Activated CD4-positive, alpha-beta T cell treated with anti-CD3 and anti-CD28 coated beads, Interleukin-2, amount 50 U/mL, for 4 hours (primary cell): ENCODE measurements at regions not wholly inside any gene's neighbourhood (a gene's known extent, or its start where the extent isn't known, plus 50 kb on each side); places are given as distances from the start of the nearest gene placed in this dataset.
"Not testable (repeated sequence)": the region's sequence is repeated elsewhere in the genome, so short reads cannot be mapped to it uniquely, and the experiment has no call there.

Experiments
- DNase-seq, 2 experiments: peaks; one replicate each; pipeline ENCODE4 v3.0.0-alpha.2; 2020

GRCh38 chr6:26799903-26800633 is 140.5 kb upstream of the ZNF322 start:
- not testable (repeated sequence) for DNase-seq

GRCh38 chr6:26803762-26804161 is 144.2 kb upstream of the ZNF322 start:
- DNase-seq: not testable (repeated sequence)

DNA sequence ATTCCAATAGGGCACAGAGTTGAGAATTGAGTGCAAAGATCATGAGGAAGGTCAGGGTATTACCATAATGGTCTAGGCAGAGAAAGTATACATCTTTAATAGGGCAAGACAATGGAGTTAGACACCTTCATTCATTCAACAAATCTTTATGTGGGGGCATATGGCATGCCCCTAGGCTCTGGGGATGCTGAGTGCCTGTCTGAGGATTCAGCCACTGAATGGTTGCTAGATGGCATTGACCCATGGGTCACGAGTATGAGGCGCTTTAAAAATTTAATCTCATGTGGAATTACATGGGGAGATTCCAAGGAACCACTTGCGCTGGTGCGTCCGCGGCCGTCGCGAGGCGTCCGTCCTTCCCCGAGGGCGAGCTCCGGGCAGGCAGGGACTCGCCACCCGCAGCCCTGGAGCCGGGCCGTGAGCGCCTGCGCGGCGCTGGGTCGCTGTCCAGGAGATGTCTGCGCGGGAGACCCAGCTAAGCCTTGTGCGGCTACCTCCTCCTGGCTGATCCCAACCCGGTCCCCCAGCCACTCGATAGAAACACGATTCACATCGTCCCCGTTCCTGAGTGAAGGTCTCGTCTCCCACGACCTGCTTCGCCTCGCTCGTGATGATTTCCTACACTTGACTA is 152.1 kb upstream of the ZNF322 start:
- DNase-seq: not testable (repeated sequence)

DNA sequence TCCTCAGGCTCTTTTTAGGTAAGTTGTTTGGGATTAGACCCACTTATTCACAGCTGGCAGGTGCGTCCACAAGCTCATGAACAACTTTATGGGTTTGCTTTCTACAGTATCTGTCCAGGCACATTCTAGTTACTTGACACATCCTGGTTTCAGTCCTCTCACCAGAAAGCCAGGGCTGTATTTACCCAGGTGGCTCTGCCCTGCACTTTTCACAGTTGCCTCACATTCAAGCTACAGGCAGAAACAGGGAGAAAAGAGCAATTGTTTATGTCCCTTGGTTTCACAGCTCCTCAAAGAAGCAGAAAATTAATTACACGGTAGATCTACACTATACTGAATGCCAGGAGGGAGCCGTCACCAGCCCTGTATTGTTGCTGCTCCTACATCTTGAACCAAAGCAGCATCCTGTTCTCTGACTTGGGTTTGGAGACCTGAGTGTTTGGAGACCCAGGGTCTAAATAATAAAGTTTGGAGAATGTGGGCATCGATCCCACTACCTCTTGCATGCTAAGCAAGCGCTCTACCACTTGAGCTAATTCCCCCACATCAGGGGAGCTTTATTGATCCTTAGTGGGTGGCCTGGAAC is 159.2 kb upstream of the ZNF322 start:
- not testable (repeated sequence) for DNase-seq

- DNase-seq: not testable (repeated sequence)
Measured at GRCh38 chr6:26827965-26828364, 168.4 kb upstream of the ZNF322 start.

DNA sequence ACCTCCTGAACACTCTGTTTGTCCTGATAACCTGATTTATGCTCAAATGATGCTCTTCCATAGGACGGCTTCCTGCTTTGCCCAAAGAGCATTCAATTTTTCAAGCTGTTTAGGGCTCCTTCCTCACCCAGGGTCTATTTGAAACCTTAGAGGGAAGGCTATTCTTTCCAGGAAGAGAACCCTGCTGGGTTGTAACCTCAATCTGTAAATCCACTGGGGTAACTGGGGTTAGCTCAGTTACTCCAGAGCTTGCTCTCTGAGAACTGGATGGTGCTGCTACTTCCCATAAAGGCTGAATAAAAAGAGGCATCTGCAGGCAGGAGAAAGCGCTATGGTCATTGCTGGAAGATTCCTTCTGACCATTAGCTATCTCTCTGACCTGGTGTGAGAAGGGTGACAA is 169.9 kb upstream of the ZNF322 start:
- not testable (repeated sequence) for DNase-seq

DNA sequence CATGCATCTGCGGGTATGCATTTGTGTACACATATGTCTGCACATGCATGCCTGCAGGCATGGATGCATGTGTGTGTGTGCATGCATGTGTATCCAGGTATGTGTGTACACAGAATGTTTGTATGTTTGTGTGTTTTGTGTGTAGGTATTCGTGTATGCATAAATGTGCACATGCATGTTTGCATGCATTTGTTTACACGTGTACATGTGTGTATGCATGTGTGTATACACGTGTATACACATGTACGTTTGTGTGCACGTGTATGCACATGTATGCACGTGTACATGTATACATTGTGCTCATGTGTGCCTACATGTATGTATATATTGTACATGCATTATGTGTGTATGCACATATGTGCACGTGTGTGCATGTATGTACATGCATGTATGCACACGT is 171.4 kb upstream of the ZNF322 start:
- DNase-seq: not testable (repeated sequence)

DNA sequence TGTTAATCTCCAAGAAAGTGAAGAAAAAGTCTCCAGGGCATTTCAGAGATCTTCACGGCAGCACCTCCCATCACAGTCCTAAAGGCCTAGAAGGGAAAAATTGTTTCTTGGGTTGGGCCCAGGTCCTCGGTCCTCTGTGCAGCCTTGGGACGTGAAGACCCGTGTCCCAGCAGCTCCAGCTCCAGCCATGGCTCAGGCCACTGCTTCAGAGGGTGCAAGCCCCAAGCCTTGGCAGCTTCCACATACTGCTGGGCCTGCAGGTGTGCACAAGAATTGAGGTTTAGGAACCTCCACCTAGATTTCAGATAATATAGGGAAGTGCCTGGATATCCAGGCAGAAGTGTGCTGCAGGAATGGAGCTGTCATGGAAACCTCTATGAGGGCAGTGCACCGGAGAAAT is 176.2 kb upstream of the ZNF322 start:
- DNase-seq: not testable (repeated sequence)

DNA sequence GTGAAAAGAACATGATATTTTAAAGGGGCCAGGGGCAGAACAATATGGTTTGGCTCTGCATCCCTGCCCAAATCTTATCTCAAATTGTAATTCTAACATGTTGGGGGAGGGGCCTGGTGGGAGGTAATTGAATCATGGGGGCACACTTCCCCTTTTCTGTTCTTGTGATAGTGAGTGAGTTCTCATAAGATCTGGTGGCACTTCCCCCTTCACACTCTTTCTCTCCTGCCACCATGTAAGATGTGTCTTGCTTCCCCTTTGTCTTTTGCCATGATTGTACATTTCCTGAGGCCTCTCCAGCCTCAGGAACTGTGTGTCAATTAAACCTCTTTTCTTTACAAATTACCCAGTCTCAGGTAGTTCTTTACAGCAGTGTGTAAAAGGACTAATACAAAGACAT is 177.1 kb upstream of the ZNF322 start:
- DNase-seq: not testable (repeated sequence)

DNA sequence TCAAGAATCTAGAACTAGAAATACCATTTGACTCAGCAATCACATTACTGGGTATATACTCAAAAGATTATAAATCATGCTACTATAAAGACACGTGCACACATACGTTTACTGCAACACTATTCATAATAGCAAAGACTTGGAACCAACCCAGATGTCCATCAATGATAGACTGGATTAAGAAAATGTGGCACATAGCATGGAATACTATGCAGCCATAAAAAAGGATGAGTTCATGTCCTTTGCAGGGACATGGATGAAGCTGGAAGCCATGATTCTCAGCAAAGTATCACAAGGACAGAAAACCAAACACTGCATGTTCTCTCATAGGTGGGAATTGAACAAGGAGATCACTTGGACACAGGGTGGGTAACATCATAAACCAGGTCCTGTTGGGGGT is 185.3 kb upstream of the ZNF322 start:
- not testable (repeated sequence) for DNase-seq

DNA sequence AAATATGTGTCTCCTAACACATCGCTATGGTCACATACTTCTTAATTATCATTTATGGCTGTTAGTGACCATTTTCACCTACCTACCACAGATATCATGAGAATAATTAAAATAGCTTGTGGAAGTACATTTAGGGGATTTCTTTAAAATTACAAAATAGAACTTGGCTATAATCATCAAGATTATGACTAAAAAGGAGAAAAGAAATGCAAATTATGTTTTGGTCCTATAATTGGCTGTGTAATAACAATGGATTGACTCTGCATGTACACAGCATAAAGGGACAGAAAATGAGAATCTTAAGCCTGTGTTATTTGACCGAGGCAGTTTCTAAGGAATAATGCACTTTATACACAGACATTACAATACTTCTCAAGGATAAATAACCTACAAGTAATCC is 197.7 kb upstream of the ZNF322 start:
- DNase-seq: not testable (repeated sequence)

DNA sequence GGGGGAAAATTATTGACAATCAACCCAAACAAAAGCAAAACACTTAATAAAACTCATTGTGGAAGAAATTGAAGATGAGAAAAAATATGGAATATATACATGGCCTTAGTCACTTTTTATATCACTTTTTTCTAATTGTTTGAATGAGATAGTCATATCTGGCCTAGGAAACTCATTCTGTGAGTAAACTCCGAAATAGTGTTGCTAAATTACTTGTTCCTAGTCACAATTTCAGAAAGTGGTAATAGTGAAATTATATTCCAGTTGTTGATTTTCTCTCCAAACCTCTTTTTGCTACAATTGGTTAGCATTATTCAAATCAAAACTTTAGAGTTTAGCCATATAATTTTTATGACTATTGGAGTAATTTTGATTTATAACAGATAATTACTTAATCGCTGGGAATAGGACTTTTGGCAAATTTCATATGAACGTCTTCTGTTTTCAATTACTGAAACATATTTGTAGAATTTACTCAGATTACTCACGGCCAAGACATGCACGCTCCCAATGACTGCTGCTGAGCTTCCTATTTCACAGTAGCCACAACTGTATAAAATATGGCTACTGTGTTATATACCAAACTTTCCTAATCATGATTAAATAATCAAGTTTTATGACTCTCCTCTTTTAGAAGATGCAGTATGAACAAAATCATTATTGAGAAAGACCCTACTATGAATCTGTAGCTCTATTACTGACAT is 199.7 kb upstream of the ZNF322 start:
- DNase-seq: not testable (repeated sequence)

GRCh38 chr6:26859771-26860163 is 200.2 kb upstream of the ZNF322 start:
- DNase-seq: not testable (repeated sequence)

DNA sequence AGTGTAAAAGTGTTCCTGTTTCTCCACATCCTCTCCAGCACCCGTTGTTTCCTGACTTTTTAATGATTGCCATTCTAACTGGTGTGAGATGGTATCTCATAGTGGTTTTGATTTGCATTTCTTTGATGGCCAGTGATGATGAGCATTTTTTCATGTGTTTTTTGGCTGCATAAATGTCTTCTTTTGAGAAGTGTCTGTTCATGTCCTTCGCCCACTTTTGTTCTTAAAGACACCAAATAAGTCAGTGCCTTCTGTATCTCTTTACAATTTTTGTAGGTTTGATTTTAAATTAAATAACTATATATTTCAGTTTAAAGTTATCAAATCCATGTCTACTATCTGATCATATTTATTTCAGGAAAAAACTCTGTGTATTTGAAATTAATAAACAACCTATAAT is 202.4 kb upstream of the ZNF322 start:
- not testable (repeated sequence) for DNase-seq

GRCh38 chr6:26863641-26864040 is 204.1 kb upstream of the ZNF322 start:
- not testable (repeated sequence) for DNase-seq

DNA sequence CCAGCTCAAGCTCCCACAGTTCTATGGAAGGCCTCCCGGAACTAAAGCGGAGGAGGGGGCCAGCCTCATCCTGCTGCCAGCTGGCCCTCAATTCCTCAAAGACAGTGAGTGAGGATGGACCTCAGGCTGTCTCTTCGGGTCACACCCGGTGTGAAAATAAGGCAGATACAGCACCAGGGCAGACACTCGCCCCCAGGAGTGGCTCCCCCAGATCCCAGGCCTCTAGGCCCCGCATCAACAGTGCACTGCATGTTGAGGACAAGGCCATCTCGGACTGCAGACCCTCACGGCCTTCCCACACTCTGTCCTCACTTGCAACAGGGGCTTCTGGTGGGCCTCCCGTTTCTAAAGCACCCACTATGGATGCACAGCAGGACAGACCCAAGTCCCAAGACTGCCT is 239.2 kb upstream of the ZNF322 start:
- not testable (repeated sequence) for DNase-seq

DNA sequence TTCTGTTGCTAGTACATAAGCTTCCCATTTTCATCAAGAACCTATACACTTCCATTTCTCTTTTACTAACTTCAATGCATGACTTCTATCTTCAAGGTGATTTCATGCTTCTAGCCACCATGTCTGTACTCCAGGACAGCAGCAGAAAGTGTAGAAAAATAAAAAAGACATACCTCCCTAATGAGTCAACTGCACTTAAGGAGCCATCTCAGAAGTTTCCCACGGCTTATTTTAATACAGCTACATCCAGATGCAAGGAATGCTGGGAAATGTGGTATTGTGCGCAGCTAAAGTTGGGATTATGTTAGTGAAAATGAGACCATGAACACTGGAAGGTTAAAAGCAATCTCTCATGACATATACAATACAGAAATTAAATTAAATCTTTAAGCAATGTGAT is 264.7 kb upstream of the ZNF322 start:
- DNase-seq: not testable (repeated sequence)

- not testable (repeated sequence) for DNase-seq
Measured at GRCh38 chr6:26928190-26928589, 268.6 kb upstream of the ZNF322 start.

DNA sequence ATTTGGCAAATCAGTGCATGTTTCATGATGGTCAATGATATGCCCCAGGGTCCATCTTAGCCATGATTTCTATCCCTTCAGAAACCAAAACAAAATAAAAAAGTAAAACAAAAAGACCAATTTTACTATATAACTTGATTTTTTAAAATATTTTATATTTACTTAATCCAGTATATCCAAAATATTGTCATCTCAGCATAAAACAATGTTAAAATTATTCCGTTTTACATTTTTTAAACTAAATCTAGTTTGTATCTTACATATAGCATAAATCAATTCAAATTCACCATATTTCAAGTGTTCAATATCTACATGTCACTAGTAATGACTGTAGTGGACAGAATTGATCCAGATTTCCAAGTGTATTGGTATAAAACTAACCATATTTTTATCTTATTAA is 277.7 kb upstream of the ZNF322 start:
- DNase-seq: not testable (repeated sequence)

DNA sequence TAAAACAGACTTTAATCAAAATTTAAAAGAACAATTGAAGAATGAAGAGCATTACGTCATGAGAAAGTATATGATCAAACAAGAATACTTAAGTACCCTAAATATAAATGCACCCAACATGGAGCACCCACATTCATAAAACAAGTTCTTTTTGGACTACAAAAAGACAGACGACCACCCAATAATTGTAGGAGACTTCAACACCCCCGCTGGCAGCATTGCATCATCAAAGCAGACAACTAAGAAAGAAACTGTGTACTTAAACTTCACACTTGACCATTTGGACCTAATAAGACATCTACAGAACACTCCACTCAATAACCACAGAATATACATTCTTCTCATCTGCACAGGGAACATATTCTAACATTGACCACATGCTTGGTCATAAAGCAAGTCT is 291.7 kb upstream of the ZNF322 start:
- DNase-seq: not testable (repeated sequence)

GRCh38 chr6:26956078-26956600 is 291.4 kb upstream of the PRSS16 start:
- DNase-seq: peak; percentile 30 to 31

DNA sequence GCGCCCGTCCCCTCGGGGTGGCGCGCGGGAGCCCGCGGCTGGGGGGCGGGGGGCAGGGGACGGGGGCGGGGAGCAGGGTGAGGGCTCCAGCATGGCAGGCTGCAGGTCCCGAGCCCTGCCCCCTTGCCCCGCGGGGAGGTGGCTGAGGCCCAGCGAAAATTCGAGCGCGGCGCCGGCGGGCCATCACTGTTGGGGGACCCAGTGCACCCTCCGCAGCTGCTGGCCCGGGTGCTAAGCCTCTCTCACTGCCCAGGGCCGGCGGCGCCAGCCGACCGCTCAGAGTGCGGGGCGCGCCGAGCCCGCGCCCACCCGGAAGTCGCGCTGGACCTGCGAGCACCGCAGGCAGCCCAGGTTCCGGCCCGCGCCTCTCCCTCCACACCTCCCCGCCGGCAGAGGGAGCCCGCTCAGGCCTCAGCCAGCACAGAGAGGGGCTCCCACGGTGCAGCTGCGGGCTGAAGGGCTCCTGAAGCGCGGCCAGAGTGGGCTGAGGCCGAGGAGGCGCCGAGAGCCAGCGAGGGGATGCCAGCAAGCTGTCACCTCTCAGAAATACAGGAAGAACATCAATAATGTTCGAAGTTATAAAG is 290.8 kb upstream of the PRSS16 start:
- peak; percentile 73 to 74 for DNase-seq
